ENCODE measurements at regions not wholly inside any gene's neighbourhood (a gene's known extent, or its start where the extent isn't known, plus 50 kb on each side); places are given as distances from the start of the nearest gene placed in this dataset.

- TF ChIP-seq CTCF (conservative IDR thresholded peaks at IDR 0.05; ENCODE audit: low read length): no peak
- TF ChIP-seq EZH2phosphoT487 (IDR thresholded peaks at IDR 0.05; ENCODE audit: borderline replicate concordance): no peak
Observed at GRCh38 chr12:115240251-115240650, 556.3 kb upstream of the TBX3 start.

All from Loucy (cell line).